GM10266 (cell line): ENCODE measurements at regions not wholly inside any gene's neighbourhood (a gene's known extent, or its start where the extent isn't known, plus 50 kb on each side); places are given as distances from the start of the nearest gene placed in this dataset.

Source experiments
- DNase-seq: peaks from one replicate; pipeline ENCODE4 v3.0.0; 2012; ENCODE audit errors: extremely low spot score
- CTCF ChIP-seq: IDR thresholded peaks from 2 replicates; pipeline ENCODE4 v1.5.1; 2012; ENCODE audit warnings: mild to moderate bottlenecking, low read depth; ENCODE audit not compliant: control insufficient read depth, insufficient read depth; ENCODE audit errors: missing control alignments

GRCh38 chr22:26746311-26746710 is 88.9 kb downstream of the MIAT start:
- TF ChIP-seq CTCF: no peak
- DNase-seq: no peak

- TF ChIP-seq CTCF: no peak
- no peak for DNase-seq
Observed at GRCh38 chr22:26748845-26749244, 91.5 kb downstream of the MIAT start.

- no peak for TF ChIP-seq CTCF
- DNase-seq: no peak
Observed at GRCh38 chr22:26751217-26751616, 93.8 kb downstream of the MIAT start.

- TF ChIP-seq CTCF: no peak
- DNase-seq: no peak
Observed at GRCh38 chr22:26753125-26753862, 95.9 kb downstream of the MIAT start.

- TF ChIP-seq CTCF: peak; percentile 60
- DNase-seq: peak; percentile 71
Observed at GRCh38 chr22:26756675-26757293, 99.4 kb downstream of the MIAT start.

- no peak for TF ChIP-seq CTCF
- DNase-seq: no peak
Observed at GRCh38 chr22:26757496-26757895, 100.1 kb downstream of the MIAT start.

- DNase-seq: no peak
- no peak for TF ChIP-seq CTCF
Observed at GRCh38 chr22:26762503-26763472, 105.4 kb downstream of the MIAT start.
